Activated T-helper 1 cell treated with anti-CD3 and anti-CD28 coated beads, Interleukin-12 subunit alpha, Interleukin-12 subunit beta, Interleukin-2, Interleukin-4 antibody, amounts not matched to agents 30 ng/mL and 10 ng/mL and 1 ng/mL, durations not matched to agents 14 hours and 24 hours and 36 hours (primary cell): ENCODE measurements at regions not wholly inside any gene's neighbourhood (a gene's known extent, or its start where the extent isn't known, plus 50 kb on each side); places are given as distances from the start of the nearest gene placed in this dataset.
"Not testable (repeated sequence)": the region's sequence is repeated elsewhere in the genome, so short reads cannot be mapped to it uniquely, and the experiment has no call there.

Source experiments
- DNase-seq: peaks from one replicate; pipeline ENCODE4 v3.0.0; 2021; ENCODE audit warnings: low spot score
- H3K27ac Mint-ChIP-seq: one replicate; pipeline ENCODE4 v1.8.0; 2021; ENCODE audit warnings: mild to moderate bottlenecking, mixed read lengths
- H3K27me3 Mint-ChIP-seq: one replicate; pipeline ENCODE4 v1.8.0; 2022; ENCODE audit warnings: mild to moderate bottlenecking, moderate library complexity, mixed read lengths; ENCODE audit not compliant: insufficient read depth
- H3K36me3 Mint-ChIP-seq: one replicate; pipeline ENCODE4 v1.8.0; 2021; ENCODE audit warnings: low read depth, mixed read lengths
- H3K4me1 Mint-ChIP-seq: one replicate; pipeline ENCODE4 v1.8.0; 2021; ENCODE audit warnings: low read depth, mixed read lengths
- H3K4me3 Mint-ChIP-seq: one replicate; pipeline ENCODE4 v1.8.0; 2021; ENCODE audit warnings: mild to moderate bottlenecking, moderate library complexity, mixed read lengths
- H3K9me3 Mint-ChIP-seq: one replicate; pipeline ENCODE4 v1.8.0; 2021; ENCODE audit warnings: mixed read lengths
- intact Hi-C: fragments of 100-400 bp; cut with micrococcal nuclease; formaldehyde crosslinking; loops from one replicate; pipeline ENCODE4 v1.15.1; 2024

GRCh38 chr12:100083308-100083707 lies 59.4 kb downstream of the BLTP3B start:
- no peaks in the 10 kb centered on the region for H3K27me3 Mint-ChIP-seq
- H3K9me3 Mint-ChIP-seq = peaks cover 16% of the 10 kb centered on the region
- no peaks in the 10 kb centered on the region for H3K4me1 Mint-ChIP-seq
- no peak for DNase-seq
- H3K27ac Mint-ChIP-seq = no peak overlapping the region
- H3K4me3 Mint-ChIP-seq = no peak overlapping the region
- peaks cover 49% of the 10 kb centered on the region for H3K36me3 Mint-ChIP-seq
- intact Hi-C loops = no loop called here

- Mint-ChIP-seq H3K9me3 (peaks cover 16% of the 10 kb centered on the region), H3K36me3 (peaks cover 57% of the 10 kb centered on the region)
- DNase-seq, H3K4me1 Mint-ChIP-seq, intact Hi-C loops, H3K27me3 Mint-ChIP-seq, H3K4me3 Mint-ChIP-seq, H3K27ac Mint-ChIP-seq: not testable (repeated sequence)
Measured at GRCh38 chr12:100078777-100079176, 63.9 kb downstream of the BLTP3B start.

- Mint-ChIP-seq H3K27ac (no peak overlapping the region), H3K4me1 (no peaks in the 10 kb centered on the region), H3K36me3 (peaks cover 52% of the 10 kb centered on the region), H3K4me3 (no peak overlapping the region), H3K27me3 (no peaks in the 10 kb centered on the region), H3K9me3 (peaks cover 16% of the 10 kb centered on the region)
- no peak for DNase-seq
- intact Hi-C loops = no loop called here
Measured at GRCh38 chr12:100077367-100077766, 65.3 kb downstream of the BLTP3B start.

GRCh38 chr12:100075598-100075997 lies 67.1 kb downstream of the BLTP3B start:
- no peaks in the 10 kb centered on the region for H3K4me1 Mint-ChIP-seq
- peaks cover 6% of the 10 kb centered on the region for H3K9me3 Mint-ChIP-seq
- peaks cover 39% of the 10 kb centered on the region for H3K36me3 Mint-ChIP-seq
- intact Hi-C loops = no loop called here
- no peaks in the 10 kb centered on the region for H3K27me3 Mint-ChIP-seq
- DNase-seq = no peak
- H3K27ac Mint-ChIP-seq = no peak overlapping the region
- H3K4me3 Mint-ChIP-seq = no peak overlapping the region

- H3K36me3 Mint-ChIP-seq = peaks cover 52% of the 10 kb centered on the region
- H3K4me3 Mint-ChIP-seq = no peak overlapping the region
- H3K27ac Mint-ChIP-seq = no peak overlapping the region
- intact Hi-C loops = no loop called here
- DNase-seq = no peak
- H3K27me3 Mint-ChIP-seq = no peaks in the 10 kb centered on the region
- peaks cover 25% of the 10 kb centered on the region for H3K9me3 Mint-ChIP-seq
- peaks cover 8% of the 10 kb centered on the region for H3K4me1 Mint-ChIP-seq
Measured at GRCh38 chr12:100069795-100070194, 72.9 kb downstream of the BLTP3B start.

GRCh38 chr12:100068305-100068704 lies 74.4 kb downstream of the BLTP3B start:
- Mint-ChIP-seq H3K4me3 (no peak overlapping the region), H3K27me3 (no peaks in the 10 kb centered on the region), H3K27ac (no peak overlapping the region), H3K9me3 (peaks cover 25% of the 10 kb centered on the region), H3K4me1 (peaks cover 8% of the 10 kb centered on the region), H3K36me3 (peaks cover 58% of the 10 kb centered on the region)
- intact Hi-C loops = no loop called here
- DNase-seq = no peak

GRCh38 chr12:100061814-100062213 lies 77.1 kb upstream of the ANKS1B start:
- Mint-ChIP-seq H3K27me3 (no peaks in the 10 kb centered on the region), H3K4me1 (peaks cover under 1% of the 10 kb centered on the region), H3K36me3 (peaks cover 51% of the 10 kb centered on the region), H3K9me3 (peaks cover 8% of the 10 kb centered on the region), H3K4me3 (no peak overlapping the region), H3K27ac (no peak overlapping the region)
- intact Hi-C loops = no loop called here
- no peak for DNase-seq

GRCh38 chr12:100058482-100059029 lies 73.8 kb upstream of the ANKS1B start:
- DNase-seq = no peak
- H3K9me3 Mint-ChIP-seq = no peaks in the 10 kb centered on the region
- no peaks in the 10 kb centered on the region for H3K4me1 Mint-ChIP-seq
- intact Hi-C loops = loop anchor here (10.0 kb wide), 1 partner anchor 146 kb away; the partner anchor contains the start of gene ACTR6
- H3K4me3 Mint-ChIP-seq = no peak overlapping the region
- H3K36me3 Mint-ChIP-seq = peaks cover 35% of the 10 kb centered on the region
- no peaks in the 10 kb centered on the region for H3K27me3 Mint-ChIP-seq
- H3K27ac Mint-ChIP-seq = no peak overlapping the region

GRCh38 chr12:100046202-100046601 lies 61.5 kb upstream of the ANKS1B start:
- H3K4me3 Mint-ChIP-seq, H3K27me3 Mint-ChIP-seq, intact Hi-C loops, H3K27ac Mint-ChIP-seq, H3K9me3 Mint-ChIP-seq, DNase-seq: not testable (repeated sequence)
- peaks cover 55% of the 10 kb centered on the region for H3K36me3 Mint-ChIP-seq
- peaks cover 11% of the 10 kb centered on the region for H3K4me1 Mint-ChIP-seq

GRCh38 chr12:100044266-100044665 lies 59.5 kb upstream of the ANKS1B start:
- Mint-ChIP-seq H3K4me1 (peaks cover 11% of the 10 kb centered on the region), H3K27ac (no peak overlapping the region), H3K9me3 (no peaks in the 10 kb centered on the region)

GRCh38 chr12:100043631-100044030 lies 58.9 kb upstream of the ANKS1B start:
- Mint-ChIP-seq H3K27ac (no peak overlapping the region), H3K9me3 (no peaks in the 10 kb centered on the region), H3K27me3 (no peaks in the 10 kb centered on the region), H3K4me3 (no peak overlapping the region), H3K36me3 (peaks cover 49% of the 10 kb centered on the region), H3K4me1 (peaks cover 11% of the 10 kb centered on the region)
- intact Hi-C loops = no loop called here
- no peak for DNase-seq

More at GRCh38 chr12:100044266-100044665, 59.5 kb upstream of the ANKS1B start:
- Mint-ChIP-seq H3K27me3 (no peaks in the 10 kb centered on the region), H3K36me3 (peaks cover 50% of the 10 kb centered on the region), H3K4me3 (no peak overlapping the region)
- intact Hi-C loops = no loop called here
- no peak for DNase-seq
